ENCODE measurements at regions not wholly inside any gene's neighbourhood (a gene's known extent, or its start where the extent isn't known, plus 50 kb on each side); places are given as distances from the start of the nearest gene placed in this dataset.

DNA sequence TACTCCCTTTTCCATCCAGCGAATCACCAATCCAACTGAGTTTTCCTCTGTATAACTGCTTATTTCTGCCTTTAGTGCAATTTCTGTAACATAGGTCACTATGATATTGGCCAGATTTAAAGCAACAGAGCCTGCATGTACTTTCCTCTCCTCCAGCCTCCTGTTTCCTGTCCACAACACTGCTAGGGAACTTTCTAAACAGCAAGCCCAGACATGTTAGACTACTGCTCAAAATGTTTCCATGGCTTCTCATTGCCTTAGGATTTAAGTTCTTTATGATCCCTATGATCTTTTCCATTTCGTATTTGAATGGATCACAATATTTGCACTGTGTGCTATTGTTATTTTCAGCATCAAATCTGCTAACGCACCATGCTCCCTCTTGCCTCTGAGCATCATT lies 481.7 kb upstream of the SLC10A2 start:
- DNase-seq (ENCODE audit: low read depth, low spot score): no peak

DNA sequence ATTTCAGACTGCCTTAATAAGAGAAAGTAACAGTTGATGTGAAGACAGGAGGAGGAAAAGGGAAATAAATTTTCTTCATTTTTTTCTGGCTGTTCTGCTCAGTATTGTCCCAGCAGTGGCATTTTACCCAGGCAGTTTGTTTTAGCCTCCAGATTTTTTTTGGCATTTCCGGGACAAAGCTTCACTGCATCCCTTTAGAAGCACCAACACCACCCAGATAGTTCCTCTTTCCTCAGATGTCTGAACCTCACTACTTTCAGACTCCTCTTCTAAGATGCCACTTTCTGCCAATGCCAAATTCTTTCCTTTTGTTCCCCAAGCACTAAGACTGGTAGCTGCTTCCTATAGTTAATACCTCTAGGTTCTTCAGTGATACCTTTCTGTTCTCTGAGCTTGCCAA lies 480.1 kb upstream of the SLC10A2 start:
- DNase-seq (ENCODE audit: low read depth, low spot score): no peak

DNA sequence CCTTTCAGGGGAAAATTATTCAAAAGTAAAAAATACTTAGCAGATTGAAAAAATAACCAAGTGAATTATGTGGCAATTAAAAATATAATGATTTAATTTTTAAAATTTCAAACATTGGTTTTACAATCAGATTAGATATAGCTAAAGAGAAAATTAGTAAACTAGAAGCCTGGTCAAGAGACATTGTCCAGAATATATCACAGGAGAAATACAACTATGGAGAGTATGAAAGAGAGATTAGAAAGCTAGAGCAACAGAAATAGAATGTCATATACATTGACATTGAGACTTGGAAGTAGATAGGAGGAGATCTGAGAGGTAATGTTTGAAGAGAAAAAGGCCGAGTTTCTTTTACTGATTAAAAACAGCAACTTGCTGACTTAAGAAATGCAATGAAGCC lies 476.4 kb upstream of the SLC10A2 start:
- no peak for DNase-seq (ENCODE audit: low read depth, low spot score)

DNA sequence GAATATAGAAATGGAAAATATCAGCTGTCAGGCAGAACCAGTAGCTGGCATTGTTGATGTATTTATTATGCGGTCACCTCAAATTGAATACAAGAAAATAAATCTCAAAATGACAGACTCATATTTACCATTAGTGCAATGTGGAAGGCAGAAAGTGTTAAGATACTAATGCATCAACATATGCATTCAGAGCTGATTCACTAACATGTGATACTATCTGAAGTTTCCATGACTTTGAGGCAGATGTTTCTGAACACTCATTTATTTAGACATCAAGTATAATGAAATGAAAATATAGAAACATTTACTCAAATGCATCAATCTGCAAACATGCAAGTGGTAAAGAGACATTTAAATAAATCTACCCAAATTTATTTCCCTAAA lies 474.2 kb upstream of the SLC10A2 start:
- no peak for DNase-seq (ENCODE audit: low read depth, low spot score)

DNA sequence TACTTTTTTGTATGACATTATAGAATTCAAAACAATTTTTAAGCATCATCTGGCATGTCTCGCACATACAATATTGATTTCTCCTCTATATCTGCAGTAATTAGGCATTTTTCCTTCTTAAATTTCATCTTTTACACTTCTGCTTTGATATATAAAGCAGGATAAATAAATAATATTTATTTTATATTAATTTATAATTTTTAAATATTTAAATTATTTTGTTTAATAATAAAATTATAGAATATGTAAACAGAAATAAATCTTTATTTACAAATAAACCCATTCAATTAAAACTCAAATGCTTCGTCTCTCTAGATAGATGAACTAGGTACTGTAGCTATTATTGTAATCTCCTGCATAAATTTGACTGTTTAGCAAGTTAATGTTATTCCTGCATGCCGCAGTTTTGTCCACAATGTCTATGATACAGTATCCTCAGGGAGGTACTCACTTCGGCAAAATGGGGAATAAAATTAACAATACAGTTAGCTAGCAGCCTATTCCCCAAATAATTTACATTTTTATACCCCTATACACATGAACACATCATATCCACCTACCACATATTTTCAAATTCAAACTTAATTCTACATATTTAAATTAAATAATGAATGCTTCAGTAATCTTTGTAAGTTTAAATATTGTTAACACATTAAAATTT lies 473.6 kb upstream of the SLC10A2 start:
- no peak for DNase-seq (ENCODE audit: low read depth, low spot score)

DNA sequence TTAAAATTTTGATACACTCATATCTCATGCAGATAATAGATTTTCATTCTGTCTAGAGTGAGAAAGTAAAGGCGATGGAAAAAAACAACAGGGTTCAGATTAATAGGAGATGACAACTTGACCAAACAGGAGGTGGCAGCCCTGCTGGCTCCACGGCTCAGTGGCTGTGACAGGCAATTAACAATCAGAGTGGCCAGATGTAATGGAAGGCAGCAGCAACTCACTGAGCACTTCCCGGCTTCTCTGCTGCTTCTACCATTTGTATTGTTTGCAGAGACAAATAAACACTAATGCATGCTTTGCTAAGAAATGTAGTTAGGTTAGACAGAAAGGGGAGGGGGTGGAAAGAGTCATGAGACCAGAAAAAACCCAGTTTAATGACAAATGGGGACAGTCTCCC lies 473.0 kb upstream of the SLC10A2 start:
- no peak for DNase-seq (ENCODE audit: low read depth, low spot score)

DNA sequence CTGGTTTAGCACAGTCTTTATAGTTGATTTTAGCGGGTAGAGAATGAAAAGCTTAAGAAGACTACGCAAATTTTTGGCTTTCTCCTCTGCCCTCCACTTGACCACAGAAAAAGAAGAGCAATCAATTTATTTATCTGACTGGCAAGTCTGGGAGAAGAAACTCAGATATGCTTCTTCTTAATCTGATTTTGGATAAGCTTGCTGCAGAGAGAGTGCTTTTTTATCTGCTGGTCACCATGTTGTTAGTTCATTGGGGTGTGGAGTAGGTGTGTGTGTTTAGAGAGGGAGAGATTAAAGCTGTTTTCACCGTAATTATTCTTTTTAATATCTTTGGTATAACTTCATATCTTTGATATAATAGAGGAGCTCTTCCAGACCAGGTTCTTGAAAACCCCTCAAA lies 471.4 kb upstream of the SLC10A2 start:
- DNase-seq (ENCODE audit: low read depth, low spot score): no peak

DNA sequence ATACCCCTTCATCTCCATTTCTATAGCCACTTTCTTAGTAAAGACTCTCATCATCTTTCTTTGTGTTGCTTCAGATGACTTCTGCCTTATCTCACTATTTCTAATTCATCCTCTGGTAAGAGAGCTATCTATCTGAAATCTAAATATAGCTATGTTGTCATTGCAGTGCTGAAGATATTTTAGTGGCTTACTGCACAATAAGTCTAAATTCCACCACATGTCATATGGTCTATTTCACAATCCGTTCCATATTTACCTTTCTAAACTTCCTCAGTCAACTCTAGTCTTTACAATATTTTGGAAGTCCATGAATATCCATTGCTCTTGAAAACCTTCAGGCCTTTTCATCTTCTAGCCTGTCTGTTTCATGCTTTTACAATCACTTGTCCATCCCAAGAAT lies 465.1 kb upstream of the SLC10A2 start:
- DNase-seq (ENCODE audit: low read depth, low spot score): no peak

DNA sequence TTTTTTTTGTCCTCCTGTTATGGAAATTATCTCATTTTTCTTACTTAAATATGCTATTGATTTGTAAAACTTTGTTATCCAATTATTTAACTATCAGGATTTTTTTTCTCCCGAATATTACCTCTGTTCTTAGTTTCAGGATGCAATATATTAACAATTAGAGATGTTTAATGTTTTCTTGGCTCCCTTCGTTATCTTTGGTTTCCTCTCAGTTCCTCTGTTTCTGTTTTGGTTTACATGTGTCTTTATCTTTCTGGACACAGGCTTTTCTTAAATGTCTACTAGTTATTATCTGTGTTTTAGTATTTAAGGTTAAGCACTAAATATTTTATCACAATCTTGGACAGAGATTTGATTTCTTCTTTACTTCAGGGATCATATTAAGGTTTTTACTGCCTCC lies 462.2 kb upstream of the SLC10A2 start:
- DNase-seq (ENCODE audit: low read depth, low spot score): no peak

DNA sequence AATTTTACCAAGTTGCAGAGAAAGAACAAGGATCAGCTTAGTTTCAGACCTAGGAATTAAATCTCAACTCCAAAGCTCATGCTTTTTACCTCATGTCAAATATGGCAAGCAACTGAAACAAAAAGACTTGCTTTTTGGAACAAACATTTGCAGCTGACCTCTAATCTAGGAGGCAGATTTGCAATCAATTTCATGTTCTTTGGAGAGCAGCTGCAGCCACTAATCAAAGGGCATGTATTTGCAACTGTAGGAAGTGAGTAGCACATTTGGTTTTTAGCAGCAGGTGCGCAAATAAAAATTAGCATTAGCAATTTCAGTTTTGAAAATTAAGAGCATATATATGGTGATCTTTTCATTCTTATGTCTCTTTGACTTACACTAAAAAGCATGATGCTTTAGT lies 459.3 kb upstream of the SLC10A2 start:
- DNase-seq (ENCODE audit: low read depth, low spot score): no peak

DNA sequence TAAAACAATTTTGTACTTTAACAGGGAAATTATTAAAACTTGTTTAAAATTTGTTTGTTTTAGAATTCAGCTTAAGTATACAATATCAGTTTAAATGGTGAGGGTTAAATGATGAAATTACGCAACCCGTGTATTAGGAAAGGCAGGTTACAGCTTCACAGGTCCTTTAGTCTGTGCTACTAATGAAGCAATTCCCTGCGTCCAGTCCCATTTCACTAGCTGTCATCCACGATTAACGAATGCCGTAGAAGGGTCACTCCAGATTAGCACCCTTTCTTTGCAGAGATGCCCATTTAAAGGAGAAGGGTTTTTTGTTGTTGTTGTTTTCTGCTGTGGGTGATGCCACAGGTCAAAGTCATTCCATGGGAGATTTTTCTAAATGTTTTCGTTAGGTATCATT lies 457.6 kb upstream of the SLC10A2 start:
- no peak for DNase-seq (ENCODE audit: low read depth, low spot score)

DNA sequence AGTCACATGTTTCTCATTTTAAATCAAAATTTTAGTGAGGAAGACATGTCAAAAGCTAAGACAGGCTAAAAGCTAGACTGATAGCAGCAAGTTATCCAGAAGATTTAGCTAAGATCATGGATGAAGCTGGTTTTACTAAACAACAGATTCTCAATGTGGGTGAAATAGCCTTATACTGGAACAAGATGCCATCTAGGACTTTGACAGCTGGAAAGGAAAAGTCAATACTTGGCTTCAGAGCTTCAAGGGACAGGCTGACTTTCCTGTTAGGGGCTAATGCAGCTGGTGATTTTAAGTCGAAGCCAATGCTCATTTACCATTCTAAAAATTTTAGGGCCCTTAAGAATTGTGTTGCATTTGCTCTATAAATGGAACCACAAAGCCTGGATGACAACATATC lies 455.3 kb upstream of the SLC10A2 start:
- DNase-seq (ENCODE audit: low read depth, low spot score): no peak

DNA sequence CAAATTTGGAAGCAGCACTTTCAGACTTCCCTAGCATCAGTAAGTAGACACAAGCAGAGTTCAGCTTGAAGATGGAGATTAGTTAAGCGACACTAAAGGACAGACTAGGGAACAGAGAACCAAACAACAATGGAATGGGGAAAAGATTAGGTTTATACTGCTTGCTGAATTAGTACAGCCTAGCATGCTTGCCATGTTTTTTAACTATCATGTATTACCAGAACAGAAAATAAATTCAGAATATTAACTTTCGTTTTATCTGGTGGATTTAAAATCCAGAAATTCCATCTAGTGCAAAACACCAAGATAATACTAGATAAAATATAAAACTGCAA lies 451.5 kb upstream of the SLC10A2 start:
- DNase-seq (ENCODE audit: low read depth, low spot score): no peak

DNA sequence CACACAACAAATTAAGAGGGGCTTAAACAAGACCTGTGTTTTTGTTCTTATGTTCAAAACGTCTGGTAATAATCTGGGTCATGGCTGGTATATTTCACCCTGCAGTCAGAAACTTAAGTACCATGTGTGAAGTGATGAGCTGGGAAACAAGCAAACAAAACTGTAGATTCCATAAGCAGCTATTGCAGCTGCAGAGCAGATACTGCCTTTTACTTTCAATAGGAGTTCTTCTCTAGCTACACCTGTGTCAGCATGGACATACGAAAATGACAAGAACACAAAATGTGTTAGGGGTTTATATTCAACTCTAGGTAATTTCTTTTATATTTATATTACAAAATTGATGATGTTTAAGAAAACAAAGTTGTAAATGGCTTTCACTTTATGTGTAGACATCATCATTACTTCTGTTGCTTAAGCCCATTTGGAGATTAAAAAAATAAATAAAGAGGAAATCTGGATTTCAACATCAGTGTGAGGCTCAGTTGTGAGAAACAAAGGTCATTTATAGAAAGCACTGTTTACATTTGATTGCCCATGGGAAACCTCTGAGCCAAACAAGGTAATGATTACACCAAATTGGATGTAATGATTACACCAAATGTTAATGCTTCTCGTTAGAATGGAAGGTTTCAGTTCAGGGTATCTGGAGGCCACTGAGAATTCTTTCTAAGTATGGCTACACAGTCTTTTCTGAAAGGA lies 451.0 kb upstream of the SLC10A2 start:
- no peak for DNase-seq (ENCODE audit: low read depth, low spot score)

DNA sequence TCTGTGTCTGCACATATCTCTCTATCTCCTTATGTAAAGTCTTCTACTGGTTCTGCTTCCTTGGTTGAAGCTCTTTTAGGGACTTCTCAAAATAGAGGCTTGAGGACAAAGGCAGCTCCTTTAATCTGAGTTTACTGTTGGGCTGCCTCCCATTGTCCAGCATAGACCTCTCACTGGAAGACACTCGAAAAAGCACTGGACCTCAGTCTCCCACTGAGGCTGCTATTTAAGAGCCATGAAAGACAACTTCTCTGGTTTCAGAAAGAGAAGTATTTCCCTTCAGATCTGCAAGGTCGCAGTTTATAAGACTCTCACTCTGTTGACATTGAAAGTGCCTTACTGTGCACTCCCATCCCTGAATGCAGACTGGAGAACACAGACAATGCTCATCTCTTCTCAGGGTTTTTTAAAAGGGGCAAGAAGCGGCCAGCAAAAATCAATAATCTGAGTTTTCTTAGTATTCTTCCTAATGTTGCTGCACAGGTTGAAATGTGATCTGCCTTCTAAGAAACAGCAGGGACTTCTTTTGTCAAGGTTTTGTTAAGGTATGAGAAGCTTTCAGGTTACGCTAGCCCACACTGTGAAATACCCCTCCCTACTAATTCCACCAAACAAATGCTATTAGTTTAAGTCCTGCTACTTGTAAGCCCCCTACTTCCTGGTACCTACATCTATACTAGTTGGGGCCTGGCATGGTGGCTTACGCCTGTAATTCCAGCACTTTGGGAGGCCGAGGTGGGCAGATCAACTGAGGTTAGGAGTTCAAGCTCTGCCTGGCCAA lies 450.0 kb upstream of the SLC10A2 start:
- no peak for DNase-seq (ENCODE audit: low read depth, low spot score)

DNA sequence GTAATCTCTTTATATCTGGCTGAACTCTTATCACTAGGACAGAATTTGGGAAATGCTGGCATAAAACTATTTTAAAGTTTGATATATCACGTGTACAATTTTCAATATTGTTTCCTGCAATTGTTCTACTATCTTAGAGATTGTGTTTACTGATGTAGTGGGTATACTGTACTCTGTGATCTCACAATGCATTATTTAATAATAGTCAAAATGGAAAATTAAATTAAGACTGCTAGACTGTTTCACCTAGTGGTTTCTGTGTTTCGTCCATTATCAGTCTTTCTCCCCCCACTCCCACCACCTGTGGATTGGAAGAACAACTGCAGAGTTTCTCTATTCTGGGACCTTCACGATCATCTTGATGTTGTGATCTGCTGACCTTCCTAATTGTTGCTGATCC lies 449.2 kb upstream of the SLC10A2 start:
- DNase-seq (ENCODE audit: low read depth, low spot score): no peak

DNA sequence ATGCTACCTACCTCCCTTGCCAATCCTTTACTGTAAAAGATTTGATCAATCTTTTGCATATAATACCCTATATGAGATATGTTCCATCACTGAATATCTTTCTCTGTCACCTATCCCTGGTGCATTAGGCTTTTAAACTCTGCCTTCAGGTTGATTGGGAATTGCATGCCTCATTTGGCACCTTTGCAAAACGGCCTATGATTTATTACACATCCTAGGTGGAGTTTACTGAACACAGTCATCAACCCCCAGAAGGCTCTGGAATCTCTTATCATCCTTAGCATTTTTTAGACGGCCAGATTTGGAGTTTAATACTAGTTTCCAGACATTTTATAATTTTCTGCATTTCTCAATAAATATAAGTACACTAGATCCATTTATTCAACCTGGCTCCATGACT lies 448.4 kb upstream of the SLC10A2 start:
- DNase-seq (ENCODE audit: low read depth, low spot score): no peak

DNA sequence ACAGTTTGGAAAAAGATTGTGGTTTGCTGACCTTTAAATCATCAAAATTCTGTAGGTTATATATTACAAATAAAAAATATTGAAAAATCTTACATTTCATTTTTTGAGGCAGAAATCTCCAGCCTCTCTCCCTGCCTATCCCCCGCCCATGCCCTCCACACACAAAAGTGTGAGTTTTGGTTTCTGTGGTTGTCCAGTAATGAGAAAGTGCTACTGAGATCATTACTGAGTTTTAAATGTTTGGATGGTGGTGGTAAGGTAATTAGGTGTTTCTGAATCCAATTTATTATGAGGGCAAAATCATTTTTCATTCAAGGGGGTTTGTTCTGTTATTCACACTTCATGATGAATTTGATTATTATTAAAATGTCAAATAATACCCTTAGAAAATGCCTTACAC lies 448.0 kb upstream of the SLC10A2 start:
- no peak for DNase-seq (ENCODE audit: low read depth, low spot score)

DNA sequence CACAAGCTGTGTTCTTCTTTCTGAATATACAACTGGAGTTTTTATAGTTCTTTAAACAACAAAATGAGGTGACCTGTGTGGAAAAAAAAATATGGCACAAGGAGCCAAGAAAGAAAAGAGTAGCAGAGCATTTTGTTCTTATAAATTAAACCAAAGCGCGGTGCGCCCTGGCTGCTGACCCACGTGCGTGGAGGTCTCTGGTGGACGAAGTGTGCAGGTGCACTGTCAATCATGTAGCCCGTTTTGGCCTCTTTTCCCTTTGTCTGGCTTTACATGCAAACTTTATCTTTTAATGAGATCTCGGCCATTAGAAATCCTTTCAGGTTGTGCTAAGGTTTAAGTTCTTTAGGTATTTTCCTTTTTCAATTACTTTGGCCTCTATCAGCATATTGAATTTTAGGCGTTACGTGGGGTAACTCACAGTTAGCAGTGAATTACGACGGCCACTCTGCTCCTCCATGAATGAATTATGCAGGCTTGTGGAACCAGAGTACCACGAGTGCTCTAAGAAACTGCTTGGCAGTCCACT lies 443.9 kb upstream of the SLC10A2 start:
- DNase-seq (ENCODE audit: low read depth, low spot score): no peak

DNA sequence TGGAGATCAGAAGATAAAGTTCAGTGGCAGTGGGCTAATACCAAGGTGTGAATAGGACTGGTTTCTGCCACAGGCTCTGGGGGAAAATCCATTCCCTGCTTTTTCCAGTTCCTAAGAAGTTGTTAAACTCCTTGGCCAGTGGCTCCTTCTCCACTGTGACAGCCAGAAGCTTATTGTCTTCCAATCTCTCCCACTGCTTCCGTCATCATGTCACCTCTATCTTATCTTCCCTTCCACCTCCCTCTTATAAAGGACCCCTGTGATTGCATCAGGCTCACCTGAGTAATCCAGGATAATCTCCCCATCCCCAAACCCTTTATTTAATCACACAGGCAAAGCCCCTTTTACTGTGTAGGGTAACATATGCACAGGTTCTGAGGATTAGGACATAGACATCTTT lies 431.2 kb upstream of the SLC10A2 start:
- DNase-seq (ENCODE audit: low read depth, low spot score): no peak

DNA sequence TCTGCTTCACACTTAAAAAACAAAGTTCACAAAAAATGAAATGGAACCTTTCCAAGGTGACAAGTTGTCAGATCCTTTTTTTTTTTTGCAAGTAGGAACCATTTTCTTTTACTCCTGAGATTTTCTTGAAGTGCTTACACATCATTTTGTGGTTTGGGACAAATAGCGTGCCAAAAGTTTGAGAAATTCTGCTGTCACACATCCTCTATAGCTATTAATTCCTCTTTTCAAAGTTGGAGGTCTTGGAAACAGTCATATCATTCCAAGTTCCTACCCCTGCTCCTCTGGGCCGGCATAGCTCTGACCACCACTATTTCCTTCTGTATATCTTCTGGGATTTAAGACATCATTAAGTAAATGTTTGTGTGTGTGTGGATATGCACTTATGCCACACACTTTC lies 421.6 kb upstream of the SLC10A2 start:
- no peak for DNase-seq (ENCODE audit: low read depth, low spot score)

DNA sequence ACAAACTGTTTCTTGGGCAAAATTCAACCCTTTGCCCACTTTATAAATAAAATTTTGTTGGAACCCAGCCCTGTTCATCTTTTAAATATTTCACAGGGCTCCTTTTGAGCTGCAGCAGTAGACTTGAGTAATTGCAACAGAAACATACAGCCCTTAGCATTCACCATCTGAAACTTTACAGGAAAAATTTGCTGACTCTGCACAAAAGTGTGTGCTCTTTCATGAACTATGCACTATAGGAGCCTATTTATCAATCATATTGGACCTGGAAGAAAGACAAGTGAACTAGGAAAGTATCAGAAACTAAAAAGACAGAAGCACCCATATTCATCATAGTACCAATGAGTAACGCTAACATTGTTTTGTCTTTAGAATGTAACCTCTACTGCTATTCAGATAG lies 406.9 kb upstream of the SLC10A2 start:
- no peak for DNase-seq (ENCODE audit: low read depth, low spot score)

DNA sequence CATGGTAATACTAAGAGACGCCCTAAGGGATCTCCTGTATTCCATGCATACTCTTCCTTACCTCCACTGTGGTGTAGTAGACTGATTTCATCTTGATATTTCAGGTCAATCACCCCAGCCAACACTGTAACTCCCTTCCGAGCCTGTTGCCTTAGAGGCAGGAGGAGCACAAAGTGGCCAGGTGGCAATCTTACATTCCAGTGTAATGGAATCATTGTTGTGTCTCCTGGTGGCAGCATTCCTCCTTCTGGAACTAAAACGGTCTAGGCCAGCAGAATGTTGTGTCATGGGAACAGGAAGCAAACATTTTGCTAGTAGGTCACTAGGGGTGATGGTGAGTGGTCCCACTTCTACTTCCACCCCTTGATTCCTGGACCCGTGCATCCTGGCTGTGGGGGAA lies 405.7 kb upstream of the SLC10A2 start:
- DNase-seq (ENCODE audit: low read depth, low spot score): no peak

Data from brain pericyte (primary cell).